IPS-20b (cell line): ENCODE measurements at regions not wholly inside any gene's neighbourhood (a gene's known extent, or its start where the extent isn't known, plus 50 kb on each side); places are given as distances from the start of the nearest gene placed in this dataset.
"Not testable (repeated sequence)": the region's sequence is repeated elsewhere in the genome, so short reads cannot be mapped to it uniquely, and the experiment has no call there.

Source experiments
- H3K27ac ChIP-seq: one replicate; pipeline ENCODE4 v1.5.1; 2013; ENCODE audit warnings: low read length
- H3K27me3 ChIP-seq: 2 replicates; pipeline ENCODE4 v1.6.1; 2013; ENCODE audit warnings: mild to moderate bottlenecking, low read length, inconsistent platforms; ENCODE audit not compliant: insufficient read depth
- H3K36me3 ChIP-seq: 2 replicates; pipeline ENCODE4 v1.6.1; 2013; ENCODE audit warnings: low read depth, mild to moderate bottlenecking, inconsistent platforms, low read length, moderate library complexity; ENCODE audit not compliant: insufficient read depth
- H3K4me1 ChIP-seq: 2 replicates; pipeline ENCODE4 v1.6.1; 2013; ENCODE audit warnings: mild to moderate bottlenecking, control low read depth, inconsistent platforms, low read length, moderate library complexity; ENCODE audit not compliant: insufficient read depth
- H3K4me3 ChIP-seq: 2 replicates; pipeline ENCODE4 v1.5.1; 2013; ENCODE audit warnings: mild to moderate bottlenecking, low read length, inconsistent platforms
- H3K9ac ChIP-seq: 2 replicates; pipeline ENCODE4 v1.6.1; 2013; ENCODE audit warnings: low read depth, mild to moderate bottlenecking, inconsistent platforms, low read length, moderate library complexity
- H3K9me3 ChIP-seq: 2 replicates; pipeline ENCODE4 v1.6.1; 2013; ENCODE audit warnings: mild to moderate bottlenecking, low read depth, low read length, inconsistent platforms; ENCODE audit not compliant: insufficient read depth

DNA sequence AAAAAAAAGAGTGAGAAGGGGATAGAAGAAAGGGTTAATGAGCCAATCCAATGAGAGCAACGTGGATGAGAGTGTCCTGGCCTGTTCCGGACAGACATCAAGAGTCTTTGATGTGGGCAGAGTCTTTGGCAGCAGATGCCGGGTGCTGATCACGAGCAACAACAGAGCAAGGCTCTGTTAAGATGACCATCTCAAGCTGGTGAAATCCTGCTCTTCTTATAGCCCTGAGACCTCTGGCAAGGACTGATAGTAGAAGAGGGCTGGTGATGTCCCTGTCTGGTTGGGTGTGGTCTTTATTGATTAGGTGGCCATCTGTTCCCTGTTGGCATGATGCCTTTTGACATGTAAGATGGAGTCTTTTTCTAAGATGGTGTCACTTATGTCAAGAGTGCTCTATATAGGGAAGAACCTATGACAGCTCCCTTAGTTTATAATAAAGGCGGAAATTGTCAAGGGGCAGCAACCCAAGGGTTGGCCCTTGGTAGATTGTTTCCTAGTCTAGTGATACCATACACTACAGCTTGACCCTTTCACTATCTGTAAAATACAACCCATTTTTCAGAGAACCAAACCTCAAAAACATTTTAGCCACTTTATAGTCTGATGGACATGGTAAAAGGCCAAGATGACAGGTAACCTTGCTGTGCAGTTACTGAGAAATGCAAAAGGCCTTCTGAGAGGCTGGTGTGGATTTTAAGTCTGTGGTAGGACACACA, 313.3 kb downstream of the BCL2L11 start:
- H3K9me3 ChIP-seq, H3K4me1 ChIP-seq, H3K9ac ChIP-seq, H3K27me3 ChIP-seq, H3K27ac ChIP-seq, H3K36me3 ChIP-seq, H3K4me3 ChIP-seq: not testable (repeated sequence)

DNA sequence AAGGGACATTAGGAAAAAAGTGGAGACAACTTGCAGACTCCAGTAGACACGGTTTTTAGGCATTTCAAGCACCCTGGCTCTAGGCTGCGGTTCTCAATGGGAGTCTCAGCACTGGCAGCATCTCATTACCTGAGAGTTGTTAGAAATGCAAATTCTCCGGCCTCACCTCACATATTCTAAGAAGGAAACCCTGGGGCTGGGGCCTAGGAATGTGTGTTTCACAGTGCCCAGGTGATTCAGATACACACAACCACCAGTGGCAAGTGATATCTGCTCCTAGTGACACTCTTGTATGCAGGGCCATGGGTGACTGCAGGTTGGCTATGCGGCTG, 313.9 kb downstream of the BCL2L11 start:
- not testable (repeated sequence) for H3K4me1 ChIP-seq, H3K9ac ChIP-seq, H3K36me3 ChIP-seq, H3K9me3 ChIP-seq, H3K27ac ChIP-seq, H3K27me3 ChIP-seq, H3K4me3 ChIP-seq

DNA sequence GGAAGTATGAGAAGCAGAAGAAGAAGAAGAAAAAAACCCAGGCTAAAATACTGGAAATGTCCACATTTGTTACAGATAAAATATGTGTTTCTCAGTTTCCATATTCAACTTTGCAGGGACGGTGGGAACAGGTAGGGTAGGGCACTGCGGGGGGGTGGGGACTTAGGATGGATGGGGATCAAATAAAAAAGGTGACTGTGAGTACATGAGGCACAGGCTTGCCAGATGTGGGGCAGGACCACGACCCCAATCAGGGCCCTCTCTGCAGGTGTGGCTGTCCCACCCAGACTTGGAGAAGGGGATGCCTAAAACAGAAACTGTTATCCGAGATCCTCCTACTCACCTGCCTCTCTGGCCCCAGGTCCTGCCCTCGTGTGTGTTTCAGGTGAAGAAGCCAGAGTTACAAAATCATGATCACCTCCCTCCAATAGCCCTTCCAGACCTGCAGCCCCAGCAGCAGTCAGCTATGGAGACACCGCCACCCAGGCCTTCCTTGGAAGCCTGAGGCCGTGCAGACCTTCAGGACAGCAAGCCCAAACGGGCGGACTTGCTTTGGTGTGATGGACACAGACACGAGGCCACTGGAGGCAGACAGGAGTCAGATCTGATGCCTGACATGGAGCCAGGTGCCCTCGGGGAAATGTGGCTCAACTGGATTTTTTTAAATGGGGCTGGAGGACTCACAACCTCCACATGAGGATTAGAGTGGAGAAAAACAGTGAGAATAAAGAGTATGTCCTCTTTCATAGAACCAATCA, 315.0 kb downstream of the BCL2L11 start:
- not testable (repeated sequence) for H3K27ac ChIP-seq

DNA sequence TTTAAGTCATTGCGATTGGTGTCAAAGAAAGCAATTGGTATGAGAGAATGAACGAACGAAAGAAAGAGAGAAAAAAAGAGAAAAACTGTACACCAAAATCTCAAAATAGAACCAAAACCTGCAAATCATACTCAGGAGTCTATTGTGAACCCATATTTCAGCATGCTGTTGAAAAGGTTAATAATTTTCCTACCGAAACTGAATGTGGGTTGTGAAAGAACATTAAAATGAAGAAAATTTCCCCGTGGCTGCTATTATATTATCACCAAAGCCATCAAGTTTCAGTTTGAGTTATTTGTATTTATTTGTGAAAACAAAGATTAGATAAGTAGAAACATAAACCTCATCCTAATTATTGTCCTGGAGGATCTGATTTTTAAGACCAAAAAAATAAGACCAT, 315.7 kb downstream of the BCL2L11 start:
- not testable (repeated sequence) for H3K9ac ChIP-seq, H3K4me1 ChIP-seq, H3K4me3 ChIP-seq, H3K27me3 ChIP-seq, H3K27ac ChIP-seq, H3K9me3 ChIP-seq, H3K36me3 ChIP-seq

More for the DNA sequence above, 315.0 kb downstream of the BCL2L11 start:
- not testable (repeated sequence) for H3K4me3 ChIP-seq, H3K36me3 ChIP-seq, H3K9me3 ChIP-seq, H3K27me3 ChIP-seq, H3K4me1 ChIP-seq, H3K9ac ChIP-seq

DNA sequence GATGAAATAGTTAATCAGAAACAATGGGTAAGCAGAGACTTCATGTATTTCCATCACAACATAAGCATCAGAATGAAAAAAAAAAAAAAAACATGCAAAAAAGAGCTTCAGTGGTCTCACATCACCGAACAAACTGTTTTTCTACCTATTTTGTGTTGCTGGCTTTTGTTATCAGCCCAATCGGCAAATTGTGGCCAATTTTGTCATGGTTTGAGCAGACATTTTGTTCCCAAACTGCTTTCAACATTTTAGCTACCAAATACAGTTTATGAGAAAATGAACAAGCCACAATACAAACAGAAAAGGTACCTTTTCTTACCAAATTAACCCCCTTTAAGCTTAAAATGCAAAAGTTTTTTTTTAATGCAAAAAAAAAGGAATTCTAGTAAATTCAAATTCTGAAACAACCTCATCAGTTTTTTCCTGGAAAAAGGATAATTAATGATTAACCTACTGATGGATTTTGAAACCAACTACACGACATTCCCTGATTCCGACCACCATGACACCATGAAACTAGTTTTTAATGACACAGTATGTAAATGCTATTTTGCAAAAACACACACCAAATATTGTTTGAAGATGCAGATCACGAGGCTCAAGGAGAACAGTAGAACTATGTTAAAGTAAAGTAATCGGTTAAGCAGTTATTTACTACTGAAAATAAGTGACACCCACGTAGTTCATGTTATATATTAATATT, 316.7 kb downstream of the BCL2L11 start:
- H3K27ac ChIP-seq, H3K4me3 ChIP-seq: not testable (repeated sequence)

DNA sequence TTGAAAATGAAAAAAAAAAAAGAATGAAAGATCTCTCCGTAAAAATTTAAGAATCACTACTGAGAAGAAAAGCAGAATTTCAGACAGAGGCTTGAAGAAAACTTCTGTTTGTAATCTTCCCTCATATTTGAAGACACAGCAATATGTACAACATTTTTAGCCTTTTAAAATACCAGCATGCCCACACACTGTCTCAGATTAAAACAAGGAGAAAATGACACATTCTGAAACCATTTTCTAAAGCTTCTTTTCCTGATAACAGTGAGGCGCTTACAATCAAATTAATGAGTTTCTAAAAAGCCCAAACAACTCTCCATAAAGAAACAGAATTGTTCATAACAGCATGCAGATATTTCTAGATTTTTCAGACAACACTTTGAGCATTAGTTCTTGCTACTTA, 317.4 kb downstream of the BCL2L11 start:
- H3K4me1 ChIP-seq, H3K27me3 ChIP-seq, H3K9me3 ChIP-seq, H3K9ac ChIP-seq, H3K36me3 ChIP-seq, H3K27ac ChIP-seq, H3K4me3 ChIP-seq: not testable (repeated sequence)

More for the DNA sequence above, 316.7 kb downstream of the BCL2L11 start:
- H3K4me1 ChIP-seq, H3K27me3 ChIP-seq, H3K9me3 ChIP-seq, H3K36me3 ChIP-seq, H3K9ac ChIP-seq: not testable (repeated sequence)

DNA sequence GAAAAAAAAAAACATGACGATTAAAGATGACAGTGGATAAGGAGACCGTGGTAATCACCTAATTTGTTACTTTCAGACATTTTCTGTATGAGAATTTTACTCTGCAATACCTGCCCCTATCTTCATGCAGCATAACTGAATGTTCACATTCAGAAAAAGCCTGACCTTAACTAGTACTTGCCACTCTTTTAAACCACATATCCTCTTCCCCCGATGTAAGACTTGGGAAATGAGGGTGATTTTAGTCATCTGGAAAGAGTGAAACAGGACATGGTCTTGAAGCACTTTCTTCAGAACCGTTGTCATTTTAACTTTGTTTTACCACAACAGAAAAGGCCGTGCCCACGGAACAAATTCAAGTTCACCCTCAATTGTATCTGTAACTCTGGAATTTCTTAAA, 318.5 kb downstream of the BCL2L11 start:
- not testable (repeated sequence) for H3K9ac ChIP-seq, H3K36me3 ChIP-seq, H3K9me3 ChIP-seq, H3K27me3 ChIP-seq, H3K4me3 ChIP-seq, H3K27ac ChIP-seq, H3K4me1 ChIP-seq

DNA sequence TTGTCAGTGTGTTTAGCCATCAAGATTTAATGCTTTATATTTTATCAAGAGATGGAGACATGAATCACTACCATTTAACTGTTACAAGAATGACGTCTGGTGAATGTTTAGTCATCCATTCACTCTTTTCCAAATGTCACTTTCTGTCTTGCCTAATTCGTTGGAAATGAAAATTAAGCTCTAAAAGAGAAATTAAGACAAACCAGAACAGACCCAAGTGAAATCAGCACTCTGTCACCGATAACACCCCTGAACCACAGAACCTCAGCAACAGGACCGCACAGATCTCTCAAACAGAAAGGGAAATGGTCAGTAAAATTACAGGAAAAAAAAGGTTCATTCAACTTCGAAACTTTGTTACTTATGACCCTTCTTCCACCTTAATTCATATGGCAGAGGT, 320.9 kb downstream of the BCL2L11 start:
- H3K9ac ChIP-seq, H3K36me3 ChIP-seq, H3K9me3 ChIP-seq, H3K4me3 ChIP-seq, H3K27ac ChIP-seq, H3K4me1 ChIP-seq, H3K27me3 ChIP-seq: not testable (repeated sequence)

DNA sequence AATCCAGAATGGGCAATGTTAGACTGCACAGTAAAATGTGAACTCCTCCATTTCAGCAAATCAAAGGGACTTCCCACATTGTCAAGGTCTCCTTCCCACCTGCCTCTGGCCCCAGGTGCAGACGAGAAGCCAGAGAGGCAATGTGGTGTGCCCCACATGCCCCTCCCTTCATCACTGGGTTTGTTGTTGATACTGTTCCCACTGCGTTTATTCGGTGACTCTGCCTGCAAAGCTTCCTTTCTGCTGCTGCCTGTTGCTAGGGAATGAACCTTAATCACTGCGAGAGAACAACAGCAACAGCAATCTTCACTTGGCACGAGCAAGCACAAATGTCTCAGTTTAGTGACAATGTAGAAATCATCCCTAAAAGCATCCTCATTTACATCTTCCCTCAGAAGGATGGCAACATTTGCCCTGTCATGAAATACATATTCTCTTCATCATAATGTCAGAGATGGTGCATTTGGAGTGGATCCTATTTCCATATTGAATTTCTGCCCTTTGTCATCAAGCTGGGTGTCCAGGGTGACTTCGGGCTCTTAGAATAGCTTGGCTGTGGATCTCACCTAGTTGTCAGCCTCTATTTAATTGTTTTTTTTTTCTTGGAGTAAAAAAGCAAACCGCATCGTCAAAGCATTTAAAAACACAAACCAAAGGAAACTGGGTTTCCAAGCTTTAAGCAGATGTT, 322.2 kb downstream of the BCL2L11 start:
- H3K4me3 ChIP-seq, H3K27me3 ChIP-seq, H3K27ac ChIP-seq, H3K9ac ChIP-seq, H3K4me1 ChIP-seq, H3K9me3 ChIP-seq, H3K36me3 ChIP-seq: not testable (repeated sequence)

DNA sequence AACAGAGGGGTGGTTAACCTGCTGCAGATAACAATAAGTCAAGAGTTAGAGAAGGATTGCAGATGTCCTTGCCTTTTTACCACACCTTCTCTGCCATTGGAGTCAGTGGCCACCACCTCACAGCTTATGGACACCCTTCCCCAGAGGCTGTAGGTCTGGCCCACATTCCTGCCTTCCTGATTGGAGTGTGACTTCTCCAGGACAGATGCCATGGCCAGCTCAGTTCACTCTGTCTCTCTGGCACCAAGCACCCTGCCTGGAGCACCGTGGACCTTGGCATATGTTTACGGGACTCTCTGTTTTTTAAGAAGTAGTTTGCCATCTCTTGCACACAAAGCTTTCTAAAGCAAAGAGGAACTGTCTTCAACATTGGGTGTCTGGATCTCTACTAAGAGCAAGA, 323.8 kb downstream of the BCL2L11 start:
- H3K27ac ChIP-seq, H3K4me3 ChIP-seq, H3K9me3 ChIP-seq, H3K27me3 ChIP-seq, H3K4me1 ChIP-seq, H3K9ac ChIP-seq, H3K36me3 ChIP-seq: not testable (repeated sequence)

DNA sequence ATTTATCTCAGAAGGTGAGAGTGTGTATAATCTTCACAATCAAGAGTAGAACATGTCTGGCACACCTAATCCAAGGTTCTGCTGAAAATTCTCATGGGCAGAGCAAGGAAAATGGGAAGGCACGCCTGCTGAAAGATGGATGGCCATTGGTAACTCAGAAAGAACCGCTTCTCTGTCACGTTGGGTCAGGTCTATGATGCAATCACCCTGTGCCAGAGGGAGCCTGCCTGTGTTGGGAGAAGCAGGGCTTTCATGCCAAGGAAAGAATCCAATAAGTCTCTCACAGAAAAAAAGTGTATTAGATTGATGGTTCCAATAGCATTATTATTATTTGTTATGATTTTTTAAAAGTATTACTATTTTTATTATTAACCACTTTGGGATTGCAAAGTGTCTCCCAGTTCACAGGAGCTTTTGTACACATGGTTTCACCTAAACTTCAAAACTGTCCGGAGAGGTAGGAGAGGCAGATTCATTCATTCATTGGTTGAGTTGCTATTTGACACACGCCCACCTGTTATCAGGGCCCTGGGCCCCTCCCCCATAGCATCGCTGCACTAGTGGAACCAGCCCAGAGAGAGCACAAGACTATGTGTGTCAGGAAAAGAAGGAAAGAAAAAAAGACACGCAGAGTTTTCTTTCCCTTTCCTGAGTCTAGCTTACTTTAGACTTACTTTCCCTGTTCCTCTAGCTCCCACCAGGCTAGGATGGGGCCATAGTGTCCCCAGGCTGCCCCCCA, 324.6 kb downstream of the BCL2L11 start:
- H3K9me3 ChIP-seq, H3K9ac ChIP-seq, H3K36me3 ChIP-seq, H3K27me3 ChIP-seq, H3K27ac ChIP-seq, H3K4me1 ChIP-seq, H3K4me3 ChIP-seq: not testable (repeated sequence)
